ENCODE measurements at regions not wholly inside any gene's neighbourhood (a gene's known extent, or its start where the extent isn't known, plus 50 kb on each side); places are given as distances from the start of the nearest gene placed in this dataset.

DNA sequence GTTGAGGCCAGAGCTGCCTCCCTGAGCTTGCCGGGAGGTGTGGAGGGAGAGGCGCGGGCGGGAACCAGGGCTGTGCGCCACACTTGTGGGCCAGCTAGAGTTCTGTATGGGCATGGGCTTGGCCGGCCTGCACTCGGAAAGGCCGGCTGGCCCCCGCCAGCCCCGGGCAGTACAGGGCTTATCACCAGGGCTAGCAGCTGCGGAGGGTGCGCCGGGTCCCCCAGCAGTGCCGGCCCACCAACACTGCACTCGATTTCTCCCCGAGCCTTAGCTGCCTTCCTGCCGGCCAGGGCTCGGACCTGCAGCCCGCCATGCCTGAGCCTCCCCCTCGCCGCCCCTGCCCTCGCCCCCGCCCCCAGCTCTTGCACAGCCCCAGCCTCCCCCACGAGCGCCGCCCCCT lies 472.7 kb downstream of the TFAP2A start:
- no peak for DNase-seq (ENCODE audit: low read depth in 2 of 2)

DNA sequence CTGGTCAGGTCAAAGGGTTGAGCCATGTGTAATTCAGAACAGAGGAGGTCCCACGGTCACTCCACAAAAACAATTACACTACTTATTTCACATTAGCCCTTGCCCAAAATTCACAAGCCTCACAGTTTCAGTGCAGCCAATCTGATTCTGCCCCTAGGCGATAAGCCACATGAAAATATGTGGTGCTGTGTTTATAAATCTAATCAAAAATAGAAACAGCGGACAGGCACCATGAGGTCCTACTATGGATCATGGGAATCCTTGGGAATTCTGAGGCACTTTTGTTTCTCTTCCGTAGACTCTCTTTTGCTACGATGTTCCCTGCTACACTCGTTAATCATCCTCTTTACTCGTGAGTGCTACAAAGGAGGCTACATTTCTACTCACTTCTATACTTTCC lies 476.1 kb downstream of the TFAP2A start:
- DNase-seq (ENCODE audit: low read depth in 2 of 2) = no peak

DNA sequence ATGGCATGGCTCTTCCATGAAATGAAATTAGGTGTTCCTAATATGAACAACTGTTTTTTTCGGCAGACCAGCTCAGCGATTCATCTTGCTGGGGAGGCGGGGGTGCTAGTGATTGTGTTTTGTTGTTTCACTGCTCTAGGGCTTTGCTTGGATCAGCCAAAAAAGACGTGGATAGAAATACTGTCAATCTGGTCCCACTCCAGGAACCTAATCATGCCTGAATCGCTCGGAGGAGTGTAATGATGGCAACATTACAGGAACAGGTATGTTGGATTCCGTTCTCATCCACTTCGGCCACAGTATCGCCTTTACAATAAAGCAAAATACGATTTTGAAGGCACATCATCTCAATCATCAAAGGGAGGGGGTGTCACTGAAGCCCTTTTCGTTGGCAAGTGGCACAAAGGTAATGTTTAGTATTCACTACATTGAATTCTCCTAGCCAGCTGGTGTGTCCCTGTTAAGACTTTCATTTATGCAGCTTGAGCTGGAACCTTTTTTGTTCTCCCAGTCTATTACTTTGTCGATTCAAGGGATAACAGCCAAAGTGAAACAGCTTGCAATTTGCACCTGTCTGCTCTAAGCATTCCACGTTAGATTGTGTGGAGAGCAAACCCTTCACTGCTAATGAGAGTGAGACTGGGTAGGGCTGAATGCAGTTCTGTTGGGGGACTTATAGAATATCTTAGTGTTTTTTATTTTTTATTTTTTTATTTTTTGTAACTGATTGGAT lies 477.7 kb downstream of the TFAP2A start:
- no peak for DNase-seq (ENCODE audit: low read depth in 2 of 2)

DNA sequence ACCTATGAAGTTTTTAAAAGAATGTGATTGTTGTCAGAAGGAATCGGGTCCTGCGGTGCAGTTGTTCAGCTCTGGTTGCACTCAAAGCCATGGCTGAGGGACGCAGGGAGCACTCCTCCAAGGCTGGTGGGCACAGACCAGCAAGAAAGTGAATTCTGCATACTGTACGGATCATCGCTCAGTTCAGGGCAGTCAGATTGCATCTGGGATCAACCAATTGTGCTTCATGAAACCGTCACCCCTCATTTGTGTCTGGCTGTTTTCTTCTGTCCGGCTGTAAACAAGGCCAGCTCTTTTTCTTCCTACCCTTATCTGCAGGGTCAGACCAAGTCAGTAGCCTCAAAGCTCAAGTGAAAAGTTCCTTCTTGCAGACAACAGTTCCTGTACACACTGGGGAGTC lies 478.3 kb downstream of the TFAP2A start:
- DNase-seq (ENCODE audit: low read depth in 2 of 2) = no peak

DNA sequence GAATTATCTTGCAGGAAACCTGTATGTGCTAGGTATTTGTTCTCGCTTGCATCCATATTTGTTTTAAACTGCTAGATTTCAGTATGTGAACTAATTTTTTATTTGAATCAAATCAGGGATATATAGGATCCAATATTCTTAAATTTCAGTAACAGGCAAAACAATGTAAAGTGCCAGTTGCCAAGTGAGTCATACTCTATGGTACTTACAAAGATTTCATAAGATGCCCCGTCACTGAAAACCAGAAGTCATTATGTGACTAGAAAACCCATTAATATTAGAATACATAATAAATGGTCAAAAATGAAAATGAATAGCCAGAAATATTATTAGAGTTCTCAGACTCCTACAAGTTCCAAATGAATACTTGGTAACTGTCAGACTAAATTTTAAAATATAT lies 481.2 kb downstream of the TFAP2A start:
- no peak for DNase-seq (ENCODE audit: low read depth in 2 of 2)

DNA sequence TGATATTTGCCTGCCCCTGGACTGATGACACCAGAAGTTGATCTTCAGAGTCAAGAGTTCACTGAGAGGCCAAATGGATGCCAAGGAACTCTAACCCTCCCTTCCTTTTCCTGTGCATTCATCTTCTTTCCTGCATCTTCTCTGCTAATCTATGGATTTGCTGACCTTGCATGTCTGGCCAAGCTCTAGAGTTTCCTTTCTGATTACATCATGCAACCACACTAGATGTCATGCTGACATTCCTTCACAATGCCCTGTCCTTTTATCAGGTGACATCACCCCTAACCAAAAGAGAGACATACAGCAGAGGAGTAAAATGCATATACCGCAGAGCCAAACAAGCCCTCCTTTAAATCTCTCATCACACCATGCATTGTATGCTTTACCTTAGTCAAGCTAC lies 487.6 kb downstream of the TFAP2A start:
- no peak for DNase-seq (ENCODE audit: low read depth in 2 of 2)

DNA sequence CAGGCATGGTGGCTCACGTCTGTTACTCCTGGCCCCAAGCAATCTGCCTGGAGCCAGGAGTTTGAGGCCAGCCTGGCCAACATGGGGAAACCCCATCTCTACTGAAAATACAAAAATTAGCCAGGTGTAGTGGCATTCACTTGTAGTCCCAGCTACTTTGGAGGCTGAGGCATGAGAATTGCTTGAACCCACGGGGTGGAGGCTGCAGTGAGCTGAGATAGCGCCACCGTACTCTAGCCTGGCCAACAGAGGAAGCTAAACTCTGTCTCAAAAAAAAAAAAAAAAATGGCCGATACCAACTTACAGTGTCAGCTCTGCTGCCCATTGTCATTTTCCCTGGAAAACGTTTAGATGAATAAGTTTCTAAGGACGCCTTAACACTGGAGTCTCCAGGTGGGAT lies 489.9 kb downstream of the TFAP2A start:
- DNase-seq (ENCODE audit: low read depth in 2 of 2) = no peak

DNA sequence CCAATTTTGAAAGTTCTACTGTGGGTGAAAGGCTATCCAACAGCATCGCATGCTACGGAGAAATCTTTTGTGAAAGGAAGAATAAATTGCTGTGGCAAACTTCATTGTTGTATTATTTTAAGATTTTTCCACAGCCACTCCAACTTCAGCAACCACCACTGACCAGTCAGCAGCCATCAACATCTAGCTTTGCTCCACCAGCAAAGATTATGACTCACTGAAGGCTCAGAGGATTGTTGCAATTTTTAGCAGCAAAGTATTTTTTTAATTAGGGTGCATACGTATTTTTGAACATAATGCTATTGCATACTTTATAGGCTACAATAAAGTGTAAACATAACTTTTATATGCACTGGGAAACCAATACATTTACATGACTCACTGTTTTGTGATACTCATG lies 493.5 kb downstream of the TFAP2A start:
- DNase-seq (ENCODE audit: low read depth in 2 of 2) = no peak

DNA sequence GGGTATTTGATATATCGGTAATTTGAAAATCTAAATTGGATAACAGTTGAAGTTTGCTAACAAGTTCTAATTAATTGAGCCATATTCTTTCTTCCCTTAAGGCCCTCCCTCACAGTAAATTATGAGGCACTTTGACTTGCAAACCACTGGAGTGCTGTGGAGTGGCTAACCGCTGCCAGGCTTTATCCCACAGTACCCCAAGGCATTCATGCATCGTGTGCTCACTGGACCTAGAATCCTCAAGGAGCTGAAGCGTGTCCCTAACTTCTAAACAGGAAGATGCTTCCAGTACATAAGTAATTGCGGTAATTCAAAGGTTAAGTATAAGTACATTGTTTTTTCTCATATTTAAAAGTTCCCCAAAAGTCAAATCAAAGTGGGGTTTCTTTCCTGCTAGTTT lies 499.9 kb downstream of the TFAP2A start:
- no peak for DNase-seq (ENCODE audit: low read depth in 2 of 2)

DNA sequence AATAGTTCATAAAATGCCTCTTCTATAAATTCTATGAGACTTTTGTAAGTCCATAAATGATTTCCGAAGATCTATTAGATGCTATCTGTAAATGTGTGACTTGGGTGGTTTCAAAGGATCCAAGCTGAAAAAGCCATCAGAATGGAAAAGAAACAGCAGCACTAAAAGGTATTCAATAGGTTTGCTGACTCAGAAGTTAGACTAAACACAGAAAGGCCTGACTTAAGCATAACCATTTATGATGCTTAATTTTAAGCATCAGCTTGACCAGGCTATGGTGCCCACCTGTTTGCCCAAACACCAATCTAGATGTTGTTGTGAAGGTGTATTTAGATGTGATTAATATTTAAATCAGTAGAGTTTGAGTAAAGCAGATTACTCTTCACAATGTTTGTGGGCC lies 513.5 kb downstream of the TFAP2A start:
- DNase-seq (ENCODE audit: low read depth in 2 of 2) = no peak

DNA sequence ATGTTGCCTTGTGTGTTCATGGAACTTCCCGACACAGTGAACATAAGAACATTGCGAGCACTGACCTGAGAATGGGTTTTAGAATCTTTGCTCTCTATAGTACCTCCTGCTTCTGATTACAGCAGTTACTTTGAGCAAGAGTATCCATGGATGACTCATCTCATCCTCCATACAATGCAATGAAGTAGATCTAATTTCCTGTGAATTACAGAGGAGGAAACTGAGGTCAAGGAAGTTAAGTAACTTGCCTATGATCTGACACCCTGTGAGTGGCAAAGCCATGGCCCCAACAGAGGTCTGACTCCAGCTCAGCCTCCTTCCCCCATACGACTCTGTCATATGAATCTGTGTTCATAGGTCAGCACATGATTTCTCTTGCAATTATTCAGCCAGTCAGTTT lies 518.1 kb downstream of the TFAP2A start:
- DNase-seq (ENCODE audit: low read depth in 2 of 2) = no peak

DNA sequence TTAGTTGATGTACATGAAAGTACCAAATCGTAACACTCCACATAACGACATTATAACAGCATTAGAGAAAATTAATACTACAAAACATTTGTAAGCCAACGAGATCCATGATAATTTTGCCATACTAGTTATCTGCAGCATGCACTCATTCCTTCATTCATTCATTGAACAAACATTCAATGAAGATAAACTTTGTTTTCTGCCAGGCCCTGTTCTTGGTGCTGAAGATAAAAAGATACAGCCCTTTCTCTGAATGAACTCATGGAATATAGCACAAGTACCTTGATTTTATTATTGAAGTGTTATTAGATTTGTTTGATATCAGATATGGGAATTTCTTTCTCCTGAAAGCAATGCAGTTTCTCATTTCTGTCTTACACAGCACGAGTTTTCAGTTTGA lies 524.0 kb downstream of the TFAP2A start:
- no peak for DNase-seq (ENCODE audit: low read depth in 2 of 2)

DNA sequence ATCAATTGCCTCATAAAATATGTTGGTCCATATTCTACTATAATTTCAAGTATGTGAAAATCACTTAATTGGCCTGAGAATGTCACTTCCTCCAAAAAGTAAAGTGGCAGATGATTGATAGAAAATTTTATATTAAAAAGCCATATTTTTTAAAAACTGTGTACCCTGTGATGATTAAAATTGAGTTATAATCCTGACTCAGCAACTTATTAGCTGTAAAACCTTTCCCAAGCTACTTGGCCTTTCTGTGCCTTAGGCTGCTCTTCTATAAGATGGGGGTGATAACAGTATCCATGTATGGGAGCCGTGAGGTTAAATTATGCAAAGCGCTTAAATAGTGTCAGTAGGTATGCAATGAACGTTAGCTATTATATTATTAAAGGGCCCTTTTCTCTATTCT lies 524.4 kb downstream of the TFAP2A start:
- DNase-seq (ENCODE audit: low read depth in 2 of 2) = no peak

DNA sequence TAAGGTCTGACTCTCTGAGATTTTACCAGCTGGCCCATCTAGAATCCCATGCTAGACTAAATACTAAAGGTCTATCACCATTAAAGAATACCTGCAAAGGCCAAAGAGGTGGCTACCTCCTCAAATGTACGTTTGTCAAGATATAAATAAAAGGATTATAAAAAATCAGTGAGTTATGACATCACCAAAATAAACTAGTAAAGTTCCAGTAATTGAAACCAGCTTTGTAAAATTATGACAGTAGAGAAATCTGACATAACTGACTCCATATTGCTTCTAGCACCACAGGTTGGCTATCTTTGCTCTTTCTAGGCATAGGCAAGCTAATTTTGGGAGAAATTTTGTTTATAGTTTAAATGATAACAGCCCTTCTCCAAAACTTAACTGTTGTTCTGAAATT lies 536.3 kb downstream of the TFAP2A start:
- DNase-seq (ENCODE audit: low read depth in 2 of 2) = no peak

DNA sequence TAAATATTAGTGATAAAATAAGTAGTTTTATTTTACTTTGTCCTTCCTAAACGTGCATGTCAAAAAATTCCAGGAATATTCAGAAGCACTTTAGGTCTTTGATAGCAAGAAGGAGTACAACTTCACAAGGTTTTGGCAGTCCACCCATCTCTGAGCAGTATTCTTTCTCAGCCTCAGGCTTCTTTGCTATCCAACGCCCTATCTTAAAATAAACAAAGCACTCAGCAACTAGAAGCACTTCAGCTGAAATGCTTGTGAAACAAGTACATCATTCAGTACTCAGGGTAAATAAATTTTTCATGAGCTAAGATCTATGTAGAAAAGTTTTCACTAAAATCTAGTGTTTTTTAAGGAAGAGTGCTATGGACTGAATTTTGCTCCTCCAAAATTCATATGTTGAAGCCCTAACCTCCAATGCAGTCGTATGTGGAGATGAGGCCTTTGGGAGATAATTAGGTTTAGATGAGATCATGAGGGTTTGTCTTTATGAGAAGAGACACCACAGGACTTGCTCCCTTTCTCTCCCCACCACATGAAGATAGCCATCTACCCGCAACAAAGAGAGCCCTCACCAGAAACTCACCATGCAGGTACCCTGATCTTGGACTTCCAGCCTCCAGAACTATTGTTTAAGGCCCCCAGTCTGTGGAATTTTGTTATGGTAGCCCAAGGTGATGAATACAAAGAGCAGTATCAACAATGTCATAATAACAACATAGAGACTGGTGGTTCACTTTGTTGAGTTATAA lies 539.1 kb downstream of the TFAP2A start:
- DNase-seq (ENCODE audit: low read depth in 2 of 2) = no peak

DNA sequence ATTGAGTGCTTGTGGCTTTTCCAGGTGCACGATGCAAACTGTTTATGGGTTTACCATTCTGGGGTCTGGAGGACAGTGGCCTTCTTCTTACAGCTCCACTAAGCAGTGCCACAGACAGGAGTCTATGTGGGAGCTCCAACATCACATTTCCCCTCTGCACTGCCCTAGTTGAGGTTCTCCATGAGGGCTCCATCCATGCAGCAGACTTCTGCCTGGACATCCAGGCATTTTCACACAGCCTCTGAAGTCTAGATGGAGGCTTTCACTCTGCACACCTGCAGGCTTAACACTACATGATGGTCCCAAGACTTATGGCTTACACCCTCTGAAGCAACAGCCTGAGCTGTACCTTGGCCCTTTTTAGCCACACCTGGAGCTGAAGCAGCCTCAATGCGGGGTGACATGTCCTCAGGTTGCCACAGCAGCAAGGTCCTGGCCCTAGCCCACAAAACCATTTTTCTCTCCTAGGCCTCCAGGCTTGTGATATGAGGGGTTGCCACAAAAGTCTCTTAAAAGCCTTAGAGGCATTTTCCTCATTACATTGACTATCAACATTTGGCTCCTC lies 552.2 kb downstream of the TFAP2A start:
- no peak for DNase-seq (ENCODE audit: low read depth in 2 of 2)

DNA sequence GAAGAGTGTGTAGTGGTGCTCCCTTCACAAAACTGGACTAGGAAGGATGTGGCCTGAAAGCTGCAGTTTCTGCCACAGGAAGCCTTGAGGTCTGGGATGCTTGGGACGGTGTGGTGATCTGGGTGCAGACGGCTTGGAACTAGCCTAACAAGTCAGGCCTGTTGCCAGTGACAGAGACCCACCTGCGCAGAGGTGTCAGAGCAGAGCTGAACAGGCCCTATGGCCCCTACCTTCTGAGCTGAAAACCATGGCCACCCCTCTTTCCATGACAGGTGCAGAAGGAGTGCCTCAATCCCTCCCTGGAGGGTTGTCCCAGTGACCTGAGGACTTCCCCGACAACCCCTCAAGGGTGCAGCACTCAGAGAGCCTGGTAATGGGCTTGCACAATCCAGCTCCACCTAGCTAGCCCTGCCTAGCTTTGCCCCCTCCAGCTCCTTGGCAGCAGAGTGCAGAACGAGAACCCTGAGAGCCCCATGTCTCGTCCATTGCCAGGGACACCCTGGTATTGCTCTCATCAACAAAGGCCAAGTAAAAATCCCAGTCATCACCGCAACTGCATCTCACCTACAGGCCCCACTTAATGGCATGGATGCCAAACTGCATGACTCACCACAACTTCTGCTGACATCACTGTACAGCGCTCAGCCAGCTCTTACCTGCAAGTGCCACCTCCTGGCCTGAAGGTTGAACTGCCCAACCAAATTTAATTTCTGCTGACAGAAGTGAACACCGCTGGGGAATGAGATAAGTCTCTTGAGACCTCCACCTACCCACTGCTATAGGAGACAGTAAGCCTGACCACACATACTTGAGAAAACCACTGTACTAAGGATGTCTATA lies 563.1 kb downstream of the TFAP2A start:
- no peak for DNase-seq (ENCODE audit: low read depth in 2 of 2)

DNA sequence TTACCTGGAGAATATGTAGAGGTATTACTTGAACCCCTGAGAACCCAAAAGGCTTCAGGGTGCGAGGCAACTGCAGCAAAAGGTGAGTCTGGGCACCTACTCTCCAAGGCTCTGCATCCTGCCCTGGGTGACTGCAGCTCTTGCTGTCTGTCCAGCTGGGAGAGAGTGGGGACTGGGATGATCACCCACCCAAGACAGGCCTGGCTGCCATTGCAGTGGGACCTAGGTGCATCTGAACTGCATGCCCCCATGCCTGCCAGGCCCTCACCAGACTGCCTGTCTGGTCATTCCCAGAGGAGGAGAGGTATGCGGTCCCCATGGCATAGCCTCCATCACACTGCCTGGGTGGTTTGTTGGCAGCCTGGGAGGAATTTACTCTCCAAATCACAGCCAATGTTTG lies 563.9 kb downstream of the TFAP2A start:
- DNase-seq (ENCODE audit: low read depth in 2 of 2) = no peak

DNA sequence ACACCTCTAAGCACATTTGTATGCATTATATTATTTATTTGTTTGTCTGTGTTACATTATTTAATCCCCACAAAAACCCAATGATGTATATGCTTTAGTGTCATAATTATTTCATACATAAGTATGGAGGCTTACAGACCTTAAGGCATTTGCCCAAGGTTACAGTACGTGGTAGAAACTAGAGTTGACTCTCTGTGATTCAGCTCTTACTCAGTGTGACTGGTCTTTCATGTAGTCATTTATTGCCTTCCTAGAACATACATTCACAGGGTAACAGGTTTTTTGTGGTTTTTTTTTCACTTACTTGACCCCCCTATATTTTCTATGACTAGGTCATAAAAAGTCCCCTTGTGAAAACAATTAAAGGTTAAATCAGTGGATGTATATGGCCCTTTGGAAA lies 566.8 kb downstream of the TFAP2A start:
- no peak for DNase-seq (ENCODE audit: low read depth in 2 of 2)

DNA sequence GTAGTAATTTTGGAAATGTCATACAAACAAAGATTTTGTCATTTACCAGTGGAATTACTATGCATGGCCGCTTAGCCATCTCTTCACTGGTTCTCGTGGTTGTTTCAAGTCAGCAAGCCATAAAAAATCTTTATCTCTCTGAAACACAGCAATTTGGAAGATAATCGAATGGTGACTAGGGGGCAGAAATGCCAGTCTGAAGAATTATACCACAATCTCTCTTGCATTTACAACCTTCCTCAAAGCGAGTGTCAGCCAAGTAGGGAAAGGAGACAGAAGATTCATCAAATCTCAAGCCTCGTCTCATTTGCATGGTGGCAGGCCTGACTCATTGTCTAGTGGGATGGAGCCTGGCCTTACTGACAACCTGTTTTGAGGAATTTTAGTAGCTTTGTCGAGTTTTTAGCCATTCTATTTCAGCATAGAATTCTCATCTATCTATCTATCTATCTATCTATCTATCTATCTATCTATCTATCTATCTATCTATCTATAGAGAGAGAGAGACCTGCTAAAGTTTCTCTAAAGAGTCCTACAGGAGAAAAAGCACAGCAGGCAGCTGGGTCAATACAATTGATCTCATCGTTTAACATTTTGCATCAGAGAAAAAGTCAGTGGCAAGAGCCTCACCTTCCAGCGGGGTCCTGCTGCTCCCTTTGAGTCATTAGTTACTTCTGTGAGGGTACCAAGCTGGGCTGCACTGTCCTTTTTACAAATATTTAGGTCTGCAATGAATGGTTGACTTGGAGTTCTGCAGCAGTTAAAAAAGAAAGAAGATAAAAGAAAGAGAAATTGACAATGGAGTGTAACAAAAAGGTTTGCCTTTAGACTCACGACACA lies 572.8 kb downstream of the TFAP2A start:
- DNase-seq (ENCODE audit: low read depth in 2 of 2) = no peak

DNA sequence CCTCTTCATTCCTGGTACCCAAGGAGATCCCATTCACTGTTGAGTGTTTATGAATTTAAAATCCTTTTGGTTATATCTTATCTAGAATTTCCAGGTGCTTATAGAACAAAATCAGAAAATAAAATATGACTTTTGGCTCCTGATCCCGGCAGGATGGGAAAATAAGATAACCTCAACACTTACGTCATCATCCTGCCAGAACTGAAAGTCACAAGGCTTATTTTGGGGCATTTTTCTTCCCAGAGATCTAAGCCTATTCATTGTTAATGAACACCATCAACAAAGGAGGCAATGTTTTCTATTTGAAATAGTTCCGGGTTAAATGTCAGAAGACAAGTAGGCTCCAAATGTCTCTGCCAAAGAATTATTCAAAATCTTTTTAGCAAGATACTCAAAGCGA lies 580.6 kb downstream of the TFAP2A start:
- no peak for DNase-seq (ENCODE audit: low read depth in 2 of 2)

DNA sequence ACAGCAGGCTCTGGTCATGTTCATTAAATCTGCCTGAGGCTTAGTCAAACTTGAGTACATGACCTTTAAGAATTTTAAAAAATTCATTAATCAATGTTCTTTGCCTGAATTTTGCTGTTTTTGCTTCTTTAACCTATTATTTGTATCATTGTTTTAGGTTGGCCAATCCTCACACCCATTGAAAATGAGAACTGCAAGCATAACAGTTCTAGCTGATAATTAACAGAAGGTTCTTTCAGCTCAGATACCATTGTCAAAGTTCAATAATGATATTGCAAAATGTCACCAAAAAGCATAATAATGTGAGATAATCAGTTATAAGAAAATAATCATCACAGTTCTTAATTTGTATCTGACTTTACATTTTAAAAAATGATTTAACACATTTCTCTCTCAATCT lies 583.1 kb downstream of the TFAP2A start:
- no peak for DNase-seq (ENCODE audit: low read depth in 2 of 2)
